Loucy (cell line): ENCODE measurements at regions not wholly inside any gene's neighbourhood (a gene's known extent, or its start where the extent isn't known, plus 50 kb on each side); places are given as distances from the start of the nearest gene placed in this dataset.
"Not testable (repeated sequence)": the region's sequence is repeated elsewhere in the genome, so short reads cannot be mapped to it uniquely, and the experiment has no call there.

Experiments used
- H2AFZ ChIP-seq: fragments of 200-600 bp; sonication (generic); 2 replicates; pipeline ENCODE4 v1.6.0; 2016; ENCODE audit warnings: antibody characterized with exemption, mild to moderate bottlenecking, low read length, moderate library complexity
- H3F3A ChIP-seq: fragments of 200-600 bp; 2 replicates; pipeline ENCODE4 v1.6.0; 2016; ENCODE audit warnings: antibody characterized with exemption, low read depth, mild to moderate bottlenecking
- H3K27me3 ChIP-seq: fragments of 200-600 bp; sonication (generic); 2 replicates; pipeline ENCODE4 v1.6.1; 2014; ENCODE audit warnings: low read length, mild to moderate bottlenecking; ENCODE audit not compliant: insufficient read depth, poor library complexity, severe bottlenecking
- H3K36me3 ChIP-seq: fragments of 200-600 bp; sonication (generic); 2 replicates; pipeline ENCODE4 v1.6.1; 2016; ENCODE audit warnings: low read length; ENCODE audit not compliant: insufficient read depth
- H3K4me1 ChIP-seq: fragments of 200-600 bp; sonication (generic); 2 replicates; pipeline ENCODE4 v1.5.1; 2014; ENCODE audit warnings: low read length, mild to moderate bottlenecking; ENCODE audit not compliant: insufficient read depth, poor library complexity, severe bottlenecking
- H3K4me2 ChIP-seq: fragments of 200-600 bp; sonication (generic); 2 replicates; pipeline ENCODE4 v1.6.0; 2014; ENCODE audit warnings: antibody characterized with exemption, low read length, low read depth, mild to moderate bottlenecking; ENCODE audit not compliant: poor library complexity, severe bottlenecking
- H3K4me3 ChIP-seq: fragments of 200-600 bp; sonication (generic); 2 replicates; pipeline ENCODE4 v1.5.1; 2014; ENCODE audit warnings: low read length, mild to moderate bottlenecking, mixed read lengths; ENCODE audit not compliant: poor library complexity, severe bottlenecking
- H3K79me2 ChIP-seq: fragments of 200-600 bp; sonication (generic); 2 replicates; pipeline ENCODE4 v1.6.1; 2014; ENCODE audit warnings: low read length; ENCODE audit not compliant: insufficient read depth
- H3K9ac ChIP-seq: fragments of 200-600 bp; sonication (generic); 2 replicates; pipeline ENCODE4 v1.6.0; 2014; ENCODE audit warnings: mild to moderate bottlenecking, low read depth, low read length, moderate library complexity; ENCODE audit not compliant: poor library complexity, severe bottlenecking
- H3K9me2 ChIP-seq: fragments of 200-600 bp; sonication (generic); replicated peaks from 2 replicates; pipeline ENCODE4 v1.6.1; 2016; ENCODE audit warnings: low read depth, low read length, mixed read lengths
- H3K9me3 ChIP-seq: fragments of 200-600 bp; sonication (generic); 2 replicates; pipeline ENCODE4 v1.6.1; 2014; ENCODE audit warnings: mild to moderate bottlenecking, antibody characterized with exemption, low read length, low read depth; ENCODE audit not compliant: insufficient read depth
- H4K20me1 ChIP-seq: fragments of 200-600 bp; sonication (generic); 2 replicates; pipeline ENCODE4 v1.6.0; 2014; ENCODE audit warnings: antibody characterized with exemption, low read length, mild to moderate bottlenecking; ENCODE audit not compliant: insufficient read depth, poor library complexity, severe bottlenecking
- CTCF ChIP-seq: fragments of 200-600 bp; sonication (generic); conservative IDR thresholded peaks from 2 replicates; pipeline ENCODE4 v1.5.1; 2014; ENCODE audit warnings: mild to moderate bottlenecking, antibody characterized with exemption, low read length
- EZH2phosphoT487 ChIP-seq: fragments of 200-600 bp; IDR thresholded peaks from 2 replicates; pipeline ENCODE4 v1.6.1; 2018; ENCODE audit warnings: antibody characterized with exemption, mild to moderate bottlenecking, moderate library complexity, borderline replicate concordance

- H3K4me3 ChIP-seq = no peak overlapping the region
- H3K79me2 ChIP-seq = no peaks in the 10 kb centered on the region
- H3F3A ChIP-seq = no peaks in the 10 kb centered on the region
- no peak overlapping the region for H3K4me2 ChIP-seq
- no peaks in the 10 kb centered on the region for H3K4me1 ChIP-seq
- no peak for TF ChIP-seq EZH2phosphoT487
- TF ChIP-seq CTCF = no peak
- H3K36me3 ChIP-seq = no peaks in the 10 kb centered on the region
- H2AFZ ChIP-seq = no peak overlapping the region
- H3K9ac ChIP-seq = no peak overlapping the region
- no peaks in the 10 kb centered on the region; the same call in 1 of the 2 replicates for H3K9me3 ChIP-seq
- no peaks in the 10 kb centered on the region for H3K9me2 ChIP-seq
- H4K20me1 ChIP-seq = no peaks in the 10 kb centered on the region
- no peaks in the 10 kb centered on the region for H3K27me3 ChIP-seq
Observed at GRCh38 chr13:89212186-89212585, 1541.0 kb downstream of the SLITRK5 start.

- H3K4me1 ChIP-seq = no peaks in the 10 kb centered on the region
- TF ChIP-seq EZH2phosphoT487 (no peak), CTCF (no peak)
- no peak overlapping the region for H3K4me3 ChIP-seq
- no peak overlapping the region for H3K9ac ChIP-seq
- H2AFZ ChIP-seq = no peak overlapping the region
- no peak overlapping the region for H3K4me2 ChIP-seq
- H3F3A ChIP-seq = no peaks in the 10 kb centered on the region
- H3K79me2 ChIP-seq = no peaks in the 10 kb centered on the region
- H3K9me2 ChIP-seq = no peaks in the 10 kb centered on the region
- H3K36me3 ChIP-seq = no peaks in the 10 kb centered on the region
- H3K9me3 ChIP-seq = no peaks in the 10 kb centered on the region; the same call in 1 of the 2 replicates
- no peaks in the 10 kb centered on the region for H3K27me3 ChIP-seq
- no peaks in the 10 kb centered on the region for H4K20me1 ChIP-seq
Observed at GRCh38 chr13:89214185-89214584, 1543.0 kb downstream of the SLITRK5 start.

GRCh38 chr13:89215319-89215718 is 1544.1 kb downstream of the SLITRK5 start:
- H3K9me2 ChIP-seq, H3K4me1 ChIP-seq, H3K4me3 ChIP-seq, H2AFZ ChIP-seq, H4K20me1 ChIP-seq, H3K79me2 ChIP-seq, H3K9ac ChIP-seq, H3K4me2 ChIP-seq, H3K27me3 ChIP-seq, H3F3A ChIP-seq, H3K9me3 ChIP-seq, H3K36me3 ChIP-seq: not testable (repeated sequence)

GRCh38 chr13:89217813-89218212 is 1546.6 kb downstream of the SLITRK5 start:
- Histone ChIP-seq H3K36me3 (no peaks in the 10 kb centered on the region), H3K79me2 (no peaks in the 10 kb centered on the region), H3K4me2 (no peak overlapping the region), H3K4me3 (no peak overlapping the region), H3K9ac (no peak overlapping the region), H3K9me3 (no peaks in the 10 kb centered on the region; the same call in 1 of the 2 replicates), H2AFZ (no peak overlapping the region), H3K9me2 (no peaks in the 10 kb centered on the region), H4K20me1 (no peaks in the 10 kb centered on the region), H3K4me1 (no peaks in the 10 kb centered on the region), H3F3A (no peaks in the 10 kb centered on the region), H3K27me3 (no peaks in the 10 kb centered on the region)
- TF ChIP-seq EZH2phosphoT487 (no peak), CTCF (no peak)
